HFF-Myc (cell line): ENCODE measurements at regions not wholly inside any gene's neighbourhood (a gene's known extent, or its start where the extent isn't known, plus 50 kb on each side); places are given as distances from the start of the nearest gene placed in this dataset.

ENCODE experiments used
- DNase-seq: peaks from one replicate; pipeline ENCODE4 v3.0.0-alpha.2; 2011; ENCODE audit warnings: low read depth; ENCODE audit errors: extremely low read depth
- H3K4me3 ChIP-seq: replicated peaks from 2 replicates; pipeline ENCODE4 v1.5.1; 2011; ENCODE audit warnings: low read depth, mild to moderate bottlenecking, control low read depth, low read length
- CTCF ChIP-seq: IDR thresholded peaks from 2 replicates; pipeline ENCODE4 v1.5.1; 2012; ENCODE audit warnings: mild to moderate bottlenecking, low read depth, low read length, control low read depth; ENCODE audit errors: missing control alignments

GRCh38 chr6:148602136-148602535 lies 144.7 kb upstream of the UST start:
- no peak overlapping the region for H3K4me3 ChIP-seq
- no peak for DNase-seq
- no peak for TF ChIP-seq CTCF

- H3K4me3 ChIP-seq: no peak overlapping the region
- DNase-seq: no peak
- peak; percentile 55 for TF ChIP-seq CTCF
Observed at GRCh38 chr6:148608199-148608951, 138.5 kb upstream of the UST start.

- no peak overlapping the region for H3K4me3 ChIP-seq
- TF ChIP-seq CTCF: no peak
- DNase-seq: no peak
Observed at GRCh38 chr6:148611213-148611612, 135.6 kb upstream of the UST start.

- DNase-seq: no peak
- no peak overlapping the region for H3K4me3 ChIP-seq
Observed at GRCh38 chr6:148612043-148612442, 134.8 kb upstream of the UST start.

GRCh38 chr6:148614602-148615001 lies 132.2 kb upstream of the UST start:
- TF ChIP-seq CTCF: no peak
- no peak for DNase-seq

More at GRCh38 chr6:148612043-148612442, 134.8 kb upstream of the UST start:
- TF ChIP-seq CTCF: no peak

GRCh38 chr6:148616841-148617240 lies 130.0 kb upstream of the UST start:
- no peak for TF ChIP-seq CTCF
- no peak for DNase-seq
- no peak overlapping the region for H3K4me3 ChIP-seq

More at GRCh38 chr6:148614602-148615001, 132.2 kb upstream of the UST start:
- H3K4me3 ChIP-seq: no peak overlapping the region

- no peak overlapping the region for H3K4me3 ChIP-seq
- no peak for DNase-seq
- no peak for TF ChIP-seq CTCF
Observed at GRCh38 chr6:148617530-148617929, 129.3 kb upstream of the UST start.
